ENCODE measurements at regions not wholly inside any gene's neighbourhood (a gene's known extent, or its start where the extent isn't known, plus 50 kb on each side); places are given as distances from the start of the nearest gene placed in this dataset.

GRCh38 chr12:131449027-131449426, 261.9 kb upstream of the SFSWAP start (continued):
- TF ChIP-seq POLR2A (IDR thresholded peaks at IDR 0.05; ENCODE audit: control extremely low read depth in 1 of 2, low read depth in 2 of 2, low read length in 2 of 2) (no peak), BACH1 (IDR thresholded peaks at IDR 0.05; ENCODE audit: low read length) (no peak), KDM1A (IDR thresholded peaks at IDR 0.05; ENCODE audit: borderline replicate concordance, low read length) (no peak), TBP (IDR thresholded peaks at IDR 0.05; ENCODE audit: low read depth, low read length) (no peak), EP300 (IDR thresholded peaks at IDR 0.05; ENCODE audit: borderline replicate concordance in 1 of 2, low read depth in 2 of 2, low read length in 2 of 2) (no peak), CBX5 (IDR thresholded peaks at IDR 0.05; ENCODE audit: low read depth, low read length) (no peak), SIN3A (conservative IDR thresholded peaks at IDR 0.05 in 1 of 2, IDR thresholded peaks at IDR 0.05 in 1 of 2; ENCODE audit: low read depth in 1 of 2, low read length in 2 of 2) (no peak), RNF2 (IDR thresholded peaks at IDR 0.05; ENCODE audit: borderline replicate concordance, low read depth, low read length, missing control alignments, poor library complexity, severe bottlenecking) (no peak), CEBPB (IDR thresholded peaks at IDR 0.05; ENCODE audit: low read depth, low read length) (no peak), TAF7 (optimal IDR thresholded peaks at IDR 0.05; ENCODE audit: borderline replicate concordance, low read depth, low read length) (no peak), TAF1 (IDR thresholded peaks at IDR 0.05; ENCODE audit: low read depth, low read length) (no peak), RAD21 (IDR thresholded peaks at IDR 0.05 in 1 of 2, conservative IDR thresholded peaks at IDR 0.05 in 1 of 2; ENCODE audit: low read depth in 2 of 2, low read length in 2 of 2) (no peak)
- TF ChIP-seq, protein P1, sequence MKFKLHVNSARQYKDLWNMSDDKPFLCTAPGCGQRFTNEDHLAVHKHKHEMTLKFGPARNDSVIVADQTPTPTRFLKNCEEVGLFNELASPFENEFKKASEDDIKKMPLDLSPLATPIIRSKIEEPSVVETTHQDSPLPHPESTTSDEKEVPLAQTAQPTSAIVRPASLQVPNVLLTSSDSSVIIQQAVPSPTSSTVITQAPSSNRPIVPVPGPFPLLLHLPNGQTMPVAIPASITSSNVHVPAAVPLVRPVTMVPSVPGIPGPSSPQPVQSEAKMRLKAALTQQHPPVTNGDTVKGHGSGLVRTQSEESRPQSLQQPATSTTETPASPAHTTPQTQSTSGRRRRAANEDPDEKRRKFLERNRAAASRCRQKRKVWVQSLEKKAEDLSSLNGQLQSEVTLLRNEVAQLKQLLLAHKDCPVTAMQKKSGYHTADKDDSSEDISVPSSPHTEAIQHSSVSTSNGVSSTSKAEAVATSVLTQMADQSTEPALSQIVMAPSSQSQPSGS (IDR thresholded peaks at IDR 0.05; ENCODE audit: low read length) = no peak
- TF ChIP-seq, protein P2, sequence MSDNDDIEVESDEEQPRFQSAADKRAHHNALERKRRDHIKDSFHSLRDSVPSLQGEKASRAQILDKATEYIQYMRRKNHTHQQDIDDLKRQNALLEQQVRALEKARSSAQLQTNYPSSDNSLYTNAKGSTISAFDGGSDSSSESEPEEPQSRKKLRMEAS (IDR thresholded peaks at IDR 0.05) = no peak

Measured in H1 (cell line).